H9 (cell line): ENCODE measurements at regions not wholly inside any gene's neighbourhood (a gene's known extent, or its start where the extent isn't known, plus 50 kb on each side); places are given as distances from the start of the nearest gene placed in this dataset.
A peak's percentile ranks its signal among the peaks of the same experiment; 100 is the strongest.

Source experiments
- DNase-seq: peaks from one replicate; pipeline ENCODE4 v3.0.0-alpha.2; 2017
- H2AFZ ChIP-seq: one replicate; pipeline ENCODE4 v1.6.1; 2013; ENCODE audit warnings: mild to moderate bottlenecking, low read length, control low read depth, moderate library complexity
- H2AK5ac ChIP-seq: 2 replicates; pipeline ENCODE4 v1.6.1; 2013; ENCODE audit warnings: low read length, control low read depth, mixed read lengths; ENCODE audit not compliant: insufficient read length
- H2BK120ac ChIP-seq: one replicate; pipeline ENCODE4 v1.6.1; 2013; ENCODE audit warnings: low read depth, mild to moderate bottlenecking, low read length, control low read depth, inconsistent platforms; ENCODE audit not compliant: poor library complexity, severe bottlenecking
- H2BK12ac ChIP-seq: 2 replicates; pipeline ENCODE4 v1.6.1; 2013; ENCODE audit warnings: low read length, control low read depth, mixed read lengths, low read depth; ENCODE audit not compliant: insufficient read length
- H2BK15ac ChIP-seq: 2 replicates; pipeline ENCODE4 v1.6.1; 2013; ENCODE audit warnings: low read depth, low read length, control low read depth
- H2BK20ac ChIP-seq: one replicate; pipeline ENCODE4 v1.6.1; 2013; ENCODE audit warnings: low read depth, mild to moderate bottlenecking, low read length, control low read depth, inconsistent platforms; ENCODE audit not compliant: poor library complexity, severe bottlenecking
- H2BK5ac ChIP-seq: 2 replicates; pipeline ENCODE4 v1.6.1; 2013; ENCODE audit warnings: low read length, control low read depth, mixed read lengths; ENCODE audit not compliant: insufficient read length
- H3K14ac ChIP-seq: 2 replicates; pipeline ENCODE4 v1.6.1; 2013; ENCODE audit warnings: low read length, control low read depth; ENCODE audit not compliant: insufficient read depth
- H3K18ac ChIP-seq: 2 replicates; pipeline ENCODE4 v1.6.1; 2013; ENCODE audit warnings: low read depth, mild to moderate bottlenecking, mixed read lengths, low read length, control low read depth; ENCODE audit not compliant: insufficient read length
- H3K23ac ChIP-seq: 2 replicates; pipeline ENCODE4 v1.6.1; 2013; ENCODE audit warnings: low read length, control low read depth, mixed read lengths, low read depth; ENCODE audit not compliant: insufficient read length
- H3K23me2 ChIP-seq: 2 replicates; pipeline ENCODE4 v1.6.1; 2013; ENCODE audit warnings: low read depth, mild to moderate bottlenecking, mixed read lengths, low read length, control low read depth; ENCODE audit not compliant: insufficient read length, poor library complexity, severe bottlenecking
- H3K27ac ChIP-seq: 2 replicates; pipeline ENCODE4 v1.5.1; 2013; ENCODE audit warnings: low read length, control low read depth, mixed read lengths, low read depth; ENCODE audit not compliant: insufficient read length
- H3K27me3 ChIP-seq: 2 replicates; pipeline ENCODE4 v1.6.1; 2013; ENCODE audit warnings: low read length, control low read depth, inconsistent platforms; ENCODE audit not compliant: insufficient read depth
- H3K4ac ChIP-seq: 2 replicates; pipeline ENCODE4 v1.6.1; 2013; ENCODE audit warnings: low read depth, mild to moderate bottlenecking, control low read depth, inconsistent platforms, low read length, moderate library complexity
- H3K4me1 ChIP-seq: 2 replicates; pipeline ENCODE4 v1.6.1; 2013; ENCODE audit warnings: low read length, control low read depth, inconsistent platforms; ENCODE audit not compliant: insufficient read depth
- H3K4me2 ChIP-seq: 2 replicates; pipeline ENCODE4 v1.6.1; 2013; ENCODE audit warnings: low read length, control low read depth, mixed read lengths; ENCODE audit not compliant: insufficient read length, insufficient read depth
- H3K56ac ChIP-seq: 2 replicates; pipeline ENCODE4 v1.6.1; 2013; ENCODE audit warnings: low read depth, mild to moderate bottlenecking, mixed read lengths, low read length, control low read depth; ENCODE audit not compliant: insufficient read length
- H3K79me1 ChIP-seq: 2 replicates; pipeline ENCODE4 v1.6.1; 2013; ENCODE audit warnings: low read depth, mild to moderate bottlenecking, moderate library complexity, low read length, control low read depth, inconsistent platforms; ENCODE audit not compliant: insufficient read depth, poor library complexity, severe bottlenecking
- H3K79me2 ChIP-seq: 2 replicates; pipeline ENCODE4 v1.6.1; 2013; ENCODE audit warnings: low read length, control low read depth, inconsistent platforms; ENCODE audit not compliant: insufficient read depth
- H3K9ac ChIP-seq: 2 replicates; pipeline ENCODE4 v1.6.1; 2013; ENCODE audit warnings: low read length, control low read depth, mixed read lengths; ENCODE audit not compliant: insufficient read length; ENCODE audit errors: extremely low read depth
- H3K9me3 ChIP-seq: one replicate; pipeline ENCODE4 v1.6.1; 2013; ENCODE audit warnings: low read depth, low read length, inconsistent platforms; ENCODE audit not compliant: control insufficient read depth
- H3T11ph ChIP-seq: one replicate; pipeline ENCODE4 v1.6.1; 2013; ENCODE audit warnings: mild to moderate bottlenecking, low read length, control low read depth, inconsistent platforms
- H4K20me1 ChIP-seq: one replicate; pipeline ENCODE4 v1.6.1; 2013; ENCODE audit not compliant: control insufficient read depth, insufficient read length, insufficient read depth
- H4K5ac ChIP-seq: 2 replicates; pipeline ENCODE4 v1.6.1; 2013; ENCODE audit warnings: low read depth, mild to moderate bottlenecking, mixed read lengths, low read length, control low read depth; ENCODE audit not compliant: insufficient read length
- H4K8ac ChIP-seq: replicated peaks from 2 replicates; pipeline ENCODE4 v1.6.1; 2013; ENCODE audit warnings: low read length, control low read depth, mixed read lengths, low read depth; ENCODE audit not compliant: insufficient read length
- H4K91ac ChIP-seq: 2 replicates; pipeline ENCODE4 v1.6.1; 2013; ENCODE audit warnings: low read depth, mild to moderate bottlenecking, moderate library complexity, mixed read lengths, low read length, control low read depth; ENCODE audit not compliant: insufficient read length
- H3K27ac Mint-ChIP-seq, 3 experiments: 2 replicates in 2 of 3; 3 replicates in 1 of 3; pipeline ENCODE4 v1.8.0; 2020 to 2021; ENCODE audit warnings: mixed read lengths in 3 of 3, mild to moderate bottlenecking in 1 of 3, moderate library complexity in 1 of 3
- H3K27me3 Mint-ChIP-seq: 2 replicates; pipeline ENCODE4 v1.8.0; 2021; ENCODE audit warnings: low read depth, mild to moderate bottlenecking, moderate library complexity, mixed read lengths
- H3K36me3 Mint-ChIP-seq, 3 experiments: 2 replicates in 2 of 3; 3 replicates in 1 of 3; pipeline ENCODE4 v1.8.0; 2020 to 2021; ENCODE audit warnings: low read depth in 3 of 3, mixed read lengths in 3 of 3; ENCODE audit not compliant: insufficient read depth in 1 of 3
- H3K4me1 Mint-ChIP-seq, 2 experiments: 2 replicates each; pipeline ENCODE4 v1.8.0; 2020; ENCODE audit warnings: mixed read lengths in 2 of 2
- H3K4me3 Mint-ChIP-seq, 2 experiments: 2 replicates in 1 of 2; 3 replicates in 1 of 2; pipeline ENCODE4 v1.8.0; 2020 to 2021; ENCODE audit warnings: mild to moderate bottlenecking in 2 of 2, mixed read lengths in 2 of 2, moderate library complexity in 1 of 2
- H3K9me3 Mint-ChIP-seq, 2 experiments: 2 replicates in 1 of 2; 3 replicates in 1 of 2; pipeline ENCODE4 v1.8.0; 2020; ENCODE audit warnings: mild to moderate bottlenecking in 2 of 2, mixed read lengths in 2 of 2, moderate library complexity in 1 of 2
- WGBS: extraction: QIAGEN DNeasy Blood & Tissue Kit; methylation state at CpG from one replicate; pipeline ENCODE4 v1.1.7; 2013; ENCODE audit warnings: missing lambda C conversion rate, low lambda C conversion rate, mixed read lengths; ENCODE audit not compliant: insufficient read length; ENCODE audit errors: extremely low coverage; 5-methylcytosine and 5-hydroxymethylcytosine counted together
- TF ChIP-seq, protein P1 (sequence below): fragments of 200-600 bp; sonication (generic); conservative IDR thresholded peaks from 3 replicates; pipeline ENCODE4 v1.8.0; 2021; ENCODE audit warnings: antibody characterized with exemption, mild to moderate bottlenecking

DNA sequence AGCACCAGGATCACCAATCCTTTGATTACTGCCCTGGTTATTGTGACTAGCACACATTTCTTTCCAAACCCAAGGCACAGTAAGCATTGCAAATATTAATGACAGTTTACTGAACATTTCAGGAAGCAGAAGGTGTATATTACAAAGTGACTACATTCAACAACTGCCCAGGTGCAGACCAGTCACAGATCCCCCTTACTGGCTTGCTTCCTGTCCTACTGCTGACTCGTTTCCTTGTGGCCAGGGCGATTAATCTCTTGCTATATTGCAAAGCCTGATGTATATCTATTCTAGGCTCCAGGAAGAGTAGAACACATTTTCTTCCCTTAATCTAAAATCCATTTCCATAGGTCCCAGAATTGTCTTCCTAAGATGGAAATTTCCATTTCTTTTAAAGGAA lies 77.2 kb upstream of the EPHA7 start:
- H3K9me3 ChIP-seq, result no peaks in the 10 kb centered on the region

More for the DNA sequence above, 77.2 kb upstream of the EPHA7 start:
- Histone ChIP-seq H3K9ac (no peak overlapping the region), H3K14ac (no peak overlapping the region), H3K27ac (no peak overlapping the region), H3K4me1 (no peaks in the 10 kb centered on the region), H4K5ac (no peak overlapping the region), H2AFZ (no peak overlapping the region), H3K4me2 (no peak overlapping the region), H2BK20ac (no peak overlapping the region), H3K23ac (no peak overlapping the region), H2BK12ac (no peak overlapping the region), H3T11ph (no peak overlapping the region), H3K79me2 (no peaks in the 10 kb centered on the region), H2BK5ac (no peak overlapping the region), H4K8ac (no peak overlapping the region), H2BK120ac (no peak overlapping the region), H3K23me2 (no peaks in the 10 kb centered on the region), H3K56ac (no peak overlapping the region), H2BK15ac (no peak overlapping the region), H3K4ac (no peak overlapping the region), H4K20me1 (no peaks in the 10 kb centered on the region), H3K27me3 (no peaks in the 10 kb centered on the region), H3K18ac (no peak overlapping the region), H3K79me1 (no peaks in the 10 kb centered on the region), H2AK5ac (no peak overlapping the region), H4K91ac (no peak overlapping the region)
- no peak overlapping the region for H3K4me3 Mint-ChIP-seq
- no peaks in the 10 kb centered on the region for H3K9me3 Mint-ChIP-seq
- H3K27me3 Mint-ChIP-seq, result no peaks in the 10 kb centered on the region
- DNase-seq, result no peak
- H3K27ac Mint-ChIP-seq, result peak overlapping the region in 1 of 3 experiments; percentile 90; a peak in 1 of 7 replicates
- no peaks in the 10 kb centered on the region for H3K36me3 Mint-ChIP-seq
- TF ChIP-seq, protein P1, sequence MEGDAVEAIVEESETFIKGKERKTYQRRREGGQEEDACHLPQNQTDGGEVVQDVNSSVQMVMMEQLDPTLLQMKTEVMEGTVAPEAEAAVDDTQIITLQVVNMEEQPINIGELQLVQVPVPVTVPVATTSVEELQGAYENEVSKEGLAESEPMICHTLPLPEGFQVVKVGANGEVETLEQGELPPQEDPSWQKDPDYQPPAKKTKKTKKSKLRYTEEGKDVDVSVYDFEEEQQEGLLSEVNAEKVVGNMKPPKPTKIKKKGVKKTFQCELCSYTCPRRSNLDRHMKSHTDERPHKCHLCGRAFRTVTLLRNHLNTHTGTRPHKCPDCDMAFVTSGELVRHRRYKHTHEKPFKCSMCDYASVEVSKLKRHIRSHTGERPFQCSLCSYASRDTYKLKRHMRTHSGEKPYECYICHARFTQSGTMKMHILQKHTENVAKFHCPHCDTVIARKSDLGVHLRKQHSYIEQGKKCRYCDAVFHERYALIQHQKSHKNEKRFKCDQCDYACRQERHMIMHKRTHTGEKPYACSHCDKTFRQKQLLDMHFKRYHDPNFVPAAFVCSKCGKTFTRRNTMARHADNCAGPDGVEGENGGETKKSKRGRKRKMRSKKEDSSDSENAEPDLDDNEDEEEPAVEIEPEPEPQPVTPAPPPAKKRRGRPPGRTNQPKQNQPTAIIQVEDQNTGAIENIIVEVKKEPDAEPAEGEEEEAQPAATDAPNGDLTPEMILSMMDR, result no peak
- WGBS, result no CpG with 5 or more reads among the region's 2 CpGs
- H3K4me1 Mint-ChIP-seq, result no peaks in the 10 kb centered on the region
